Mammary epithelial cell (primary cell): ENCODE measurements at regions not wholly inside any gene's neighbourhood (a gene's known extent, or its start where the extent isn't known, plus 50 kb on each side); places are given as distances from the start of the nearest gene placed in this dataset.
"Not testable (repeated sequence)": the region's sequence is repeated elsewhere in the genome, so short reads cannot be mapped to it uniquely, and the experiment has no call there.

ENCODE experiments used
- EZH2 ChIP-seq: IDR thresholded peaks from 2 replicates; pipeline ENCODE4 v1.6.1; 2012; ENCODE audit warnings: low read length, inconsistent platforms, borderline replicate concordance
- TF ChIP-seq, protein P1 (sequence below), 2 donors: IDR thresholded peaks in 1 of 2; conservative IDR thresholded peaks in 1 of 2; 2 replicates each; pipeline ENCODE4 v1.5.1; 2011 to 2012; ENCODE audit warnings: inconsistent platforms in 2 of 2, low read length in 2 of 2, mild to moderate bottlenecking in 2 of 2, control low read depth in 1 of 2, low read depth in 1 of 2; ENCODE audit not compliant: insufficient read depth in 1 of 2; ENCODE audit errors: extremely low read depth in 1 of 2

GRCh38 chr14:19195146-19195545 is 227.9 kb downstream of the POTEM start:
- TF ChIP-seq EZH2, result not testable (repeated sequence)
- TF ChIP-seq, protein P1, sequence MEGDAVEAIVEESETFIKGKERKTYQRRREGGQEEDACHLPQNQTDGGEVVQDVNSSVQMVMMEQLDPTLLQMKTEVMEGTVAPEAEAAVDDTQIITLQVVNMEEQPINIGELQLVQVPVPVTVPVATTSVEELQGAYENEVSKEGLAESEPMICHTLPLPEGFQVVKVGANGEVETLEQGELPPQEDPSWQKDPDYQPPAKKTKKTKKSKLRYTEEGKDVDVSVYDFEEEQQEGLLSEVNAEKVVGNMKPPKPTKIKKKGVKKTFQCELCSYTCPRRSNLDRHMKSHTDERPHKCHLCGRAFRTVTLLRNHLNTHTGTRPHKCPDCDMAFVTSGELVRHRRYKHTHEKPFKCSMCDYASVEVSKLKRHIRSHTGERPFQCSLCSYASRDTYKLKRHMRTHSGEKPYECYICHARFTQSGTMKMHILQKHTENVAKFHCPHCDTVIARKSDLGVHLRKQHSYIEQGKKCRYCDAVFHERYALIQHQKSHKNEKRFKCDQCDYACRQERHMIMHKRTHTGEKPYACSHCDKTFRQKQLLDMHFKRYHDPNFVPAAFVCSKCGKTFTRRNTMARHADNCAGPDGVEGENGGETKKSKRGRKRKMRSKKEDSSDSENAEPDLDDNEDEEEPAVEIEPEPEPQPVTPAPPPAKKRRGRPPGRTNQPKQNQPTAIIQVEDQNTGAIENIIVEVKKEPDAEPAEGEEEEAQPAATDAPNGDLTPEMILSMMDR (conservative IDR thresholded peaks at IDR 0.05 in 1 of 2, IDR thresholded peaks at IDR 0.05 in 1 of 2; ENCODE audit: extremely low read depth in 1 of 2, insufficient read depth in 1 of 2, low read depth in 1 of 2, low read length in 2 of 2), result not testable (repeated sequence)
